Keratinocyte (primary cell): ENCODE measurements at regions not wholly inside any gene's neighbourhood (a gene's known extent, or its start where the extent isn't known, plus 50 kb on each side); places are given as distances from the start of the nearest gene placed in this dataset.

Source experiments
- DNase-seq: peaks from one replicate; pipeline ENCODE4 v3.0.0-alpha.2; 2011; ENCODE audit warnings: low read depth, missing footprints, low spot score
- FAIRE-seq: peaks from 2 replicates; lab custom pipeline; 2011; peaks lifted over from hg19 to GRCh38; lab: Jason Lieb, UNC
- H2AFZ ChIP-seq: 2 replicates; pipeline ENCODE4 v1.6.0; 2012; ENCODE audit warnings: low read length, control low read depth, inconsistent platforms; ENCODE audit not compliant: control insufficient read depth
- H3K27ac ChIP-seq: 2 replicates; pipeline ENCODE4 v1.5.1; 2011; ENCODE audit warnings: low read length; ENCODE audit not compliant: control insufficient read depth, insufficient read depth
- H3K27me3 ChIP-seq: 3 replicates; pipeline ENCODE4 v1.6.0; 2011; ENCODE audit warnings: low read length; ENCODE audit not compliant: control insufficient read depth, insufficient read depth; ENCODE audit errors: extremely low read depth
- H3K36me3 ChIP-seq, 2 experiments: 2 replicates in 1 of 2; 3 replicates in 1 of 2; pipeline ENCODE4 v1.5.1; 2011; ENCODE audit warnings: low read length in 2 of 2, mild to moderate bottlenecking in 1 of 2; ENCODE audit not compliant: control insufficient read depth in 2 of 2, insufficient read depth in 2 of 2; ENCODE audit errors: extremely low read depth in 1 of 2
- H3K4me1 ChIP-seq: 3 replicates; pipeline ENCODE4 v1.5.1; 2011; ENCODE audit warnings: low read length; ENCODE audit not compliant: control insufficient read depth, insufficient read depth; ENCODE audit errors: extremely low read depth
- H3K4me2 ChIP-seq: 3 replicates; pipeline ENCODE4 v1.6.0; 2011; ENCODE audit warnings: low read depth, low read length; ENCODE audit not compliant: control insufficient read depth, insufficient read depth; ENCODE audit errors: extremely low read depth
- H3K4me3 ChIP-seq, 3 experiments: fragments of 200-600 bp in 1 of 3; sonication (generic) in 1 of 3; 2 replicates in 2 of 3; 3 replicates in 1 of 3; pipeline ENCODE4 v1.5.1; 2011 to 2016; ENCODE audit warnings: low read length in 3 of 3, mild to moderate bottlenecking in 3 of 3, control low read depth in 2 of 3, inconsistent platforms in 1 of 3, low read depth in 1 of 3, mixed read lengths in 1 of 3, mixed run types in 1 of 3, moderate library complexity in 1 of 3; ENCODE audit not compliant: control insufficient read depth in 2 of 3, insufficient read depth in 2 of 3; ENCODE audit errors: extremely low read depth in 1 of 3
- H3K79me2 ChIP-seq: 2 replicates; pipeline ENCODE4 v1.6.0; 2012; ENCODE audit warnings: low read length; ENCODE audit not compliant: control insufficient read depth, insufficient read depth
- H3K9ac ChIP-seq: 3 replicates; pipeline ENCODE4 v1.6.0; 2011; ENCODE audit warnings: low read length; ENCODE audit not compliant: control insufficient read depth, insufficient read depth; ENCODE audit errors: extremely low read depth
- H3K9me1 ChIP-seq: 3 replicates; pipeline ENCODE4 v1.6.0; 2011; ENCODE audit warnings: low read length; ENCODE audit not compliant: control insufficient read depth, insufficient read depth; ENCODE audit errors: extremely low read depth
- H3K9me3 ChIP-seq: 2 replicates; pipeline ENCODE4 v1.5.1; 2012; ENCODE audit warnings: low read depth, low read length; ENCODE audit not compliant: control insufficient read depth
- H4K20me1 ChIP-seq: 3 replicates; pipeline ENCODE4 v1.6.0; 2011; ENCODE audit warnings: low read length; ENCODE audit not compliant: control insufficient read depth, insufficient read depth; ENCODE audit errors: extremely low read depth
- CTCF ChIP-seq, 3 experiments: IDR thresholded peaks in 1 of 3; conservative IDR thresholded peaks in 1 of 3; optimal IDR thresholded peaks in 1 of 3; 2 replicates in 2 of 3; 3 replicates in 1 of 3; pipeline versions ENCODE3 to v1.5.1; 2011; ENCODE audit warnings: low read length in 3 of 3, mild to moderate bottlenecking in 3 of 3, moderate library complexity in 2 of 3, control low read depth in 1 of 3, inconsistent platforms in 1 of 3; ENCODE audit not compliant: insufficient read depth in 2 of 3; ENCODE audit errors: extremely low read depth in 1 of 3
- EZH2 ChIP-seq: IDR thresholded peaks from one replicate; pipeline ENCODE4 v1.6.1; 2012; ENCODE audit warnings: inconsistent platforms, mild to moderate bottlenecking, low read length, moderate library complexity
- dilution Hi-C: fragments of 300-500 bp; cut with MboI; formaldehyde crosslinking; loops from one replicate; pipeline ENCODE4 v1.7.0; 2020; ENCODE audit warnings: low sequenced_read_pairs; ENCODE audit not compliant: extremely low pct_ligation_motif_present

DNA sequence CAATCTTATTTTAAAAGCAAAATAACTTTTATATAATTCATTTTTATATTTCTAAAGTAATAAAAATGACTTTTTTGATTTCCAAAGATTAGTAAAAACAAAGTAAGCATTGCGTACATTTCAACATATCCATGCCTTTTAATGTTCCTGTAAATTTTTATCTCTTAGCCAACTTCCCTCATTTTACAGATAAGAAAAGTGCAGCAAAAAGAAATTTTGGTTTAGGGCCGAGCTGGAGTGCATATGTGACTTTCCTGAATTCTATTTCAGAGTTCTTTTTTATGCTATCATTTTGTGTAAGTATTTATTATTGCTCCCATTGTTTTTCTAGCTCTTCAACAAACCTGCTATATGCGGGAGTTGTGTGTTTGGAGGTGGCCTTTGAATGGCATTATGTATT is 195.3 kb downstream of the NHLRC3 start:
- H3K9ac ChIP-seq, result no peak overlapping the region
- H3K9me3 ChIP-seq, result no peaks in the 10 kb centered on the region
- H3K4me3 ChIP-seq, result no peak overlapping the region
- DNase-seq (no peak), FAIRE-seq (no peak)
- no peak overlapping the region for H3K27ac ChIP-seq
- H3K36me3 ChIP-seq, result no peaks in the 10 kb centered on the region
- dilution Hi-C loops, result no loop called here
- H3K27me3 ChIP-seq, result no peaks in the 10 kb centered on the region
- no peak overlapping the region for H2AFZ ChIP-seq
- H3K4me1 ChIP-seq, result no peaks in the 10 kb centered on the region
- no peaks in the 10 kb centered on the region for H3K79me2 ChIP-seq
- no peak for TF ChIP-seq CTCF (optimal IDR thresholded peaks at IDR 0.05 in 1 of 3, IDR thresholded peaks at IDR 0.05 in 1 of 3, conservative IDR thresholded peaks at IDR 0.05 in 1 of 3; ENCODE audit: extremely low read depth in 1 of 3, insufficient read depth in 2 of 3, low read length in 3 of 3)
- no peak overlapping the region for H3K4me2 ChIP-seq
- no peaks in the 10 kb centered on the region for H3K9me1 ChIP-seq
- no peaks in the 10 kb centered on the region for H4K20me1 ChIP-seq

DNA sequence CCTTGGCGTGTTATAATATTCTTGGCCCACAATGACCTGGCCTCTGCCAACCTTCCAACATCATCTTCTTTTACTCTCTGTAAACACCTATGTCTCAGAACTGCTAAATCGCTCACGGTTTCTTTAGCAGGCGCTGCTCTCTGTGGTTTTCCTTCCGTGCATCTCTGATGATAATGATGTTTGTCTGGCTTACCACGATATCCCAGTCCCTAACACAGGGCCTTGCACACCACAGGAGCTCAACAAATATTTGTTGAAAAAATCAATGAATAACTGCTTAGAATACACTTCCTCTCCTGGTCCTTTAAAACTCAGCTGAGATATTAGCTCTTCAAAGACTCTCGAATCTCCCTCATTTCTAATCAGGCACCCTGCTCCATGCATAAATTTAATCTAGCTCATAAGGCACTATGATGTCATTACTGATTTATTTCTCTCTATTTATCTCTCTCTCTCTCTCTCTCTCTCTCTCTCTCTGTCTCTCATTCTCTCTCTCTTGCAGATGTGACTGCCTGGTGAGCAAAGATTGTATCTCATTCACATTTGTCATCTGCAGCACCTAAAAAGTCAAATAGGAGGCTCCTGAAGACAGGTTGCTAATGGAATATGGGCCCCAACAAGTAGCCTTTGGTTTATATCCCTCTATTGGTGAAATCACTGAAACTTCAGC is 206.4 kb downstream of the NHLRC3 start:
- H3K9me1 ChIP-seq, result no peaks in the 10 kb centered on the region
- H3K4me3 ChIP-seq, result no peak overlapping the region
- H3K9ac ChIP-seq, result no peak overlapping the region
- H2AFZ ChIP-seq, result no peak overlapping the region
- TF ChIP-seq EZH2 (no peak), CTCF (optimal IDR thresholded peaks at IDR 0.05 in 1 of 3, IDR thresholded peaks at IDR 0.05 in 1 of 3, conservative IDR thresholded peaks at IDR 0.05 in 1 of 3; ENCODE audit: extremely low read depth in 1 of 3, insufficient read depth in 2 of 3, low read length in 3 of 3) (no peak)
- H3K27me3 ChIP-seq, result no peaks in the 10 kb centered on the region
- H3K4me2 ChIP-seq, result no peak overlapping the region
- no peak overlapping the region for H3K27ac ChIP-seq
- H3K4me1 ChIP-seq, result peaks cover 5% of the 10 kb centered on the region
- DNase-seq (no peak), FAIRE-seq (no peak)
- dilution Hi-C loops, result no loop called here
- H4K20me1 ChIP-seq, result no peaks in the 10 kb centered on the region
- no peaks in the 10 kb centered on the region for H3K36me3 ChIP-seq
- H3K79me2 ChIP-seq, result no peaks in the 10 kb centered on the region
- no peaks in the 10 kb centered on the region for H3K9me3 ChIP-seq
